ENCODE measurements at regions not wholly inside any gene's neighbourhood (a gene's known extent, or its start where the extent isn't known, plus 50 kb on each side); places are given as distances from the start of the nearest gene placed in this dataset.

- TF ChIP-seq CTCF (IDR thresholded peaks at IDR 0.05; ENCODE audit: insufficient read depth, low read length, poor library complexity, severe bottlenecking) (no peak), EZH2phosphoT487 (conservative IDR thresholded peaks at IDR 0.05; ENCODE audit: low read length) (no peak)
Observed at GRCh38 chr14:53249059-53249458, 95.9 kb upstream of the DDHD1 start.

Measured in SU-DHL-6 (cell line).